Epidermal melanocyte (primary cell): ENCODE measurements at regions not wholly inside any gene's neighbourhood (a gene's known extent, or its start where the extent isn't known, plus 50 kb on each side); places are given as distances from the start of the nearest gene placed in this dataset.

ENCODE experiments used
- DNase-seq: peaks from one replicate; pipeline ENCODE4 v3.0.0; 2011; ENCODE audit warnings: low spot score; ENCODE audit not compliant: insufficient read length

- no peak for DNase-seq
These were observed 54.0 kb upstream of the SLIT3 start for GRCh38 chr5:169354921-169355320.

GRCh38 chr5:169354263-169354662, 53.3 kb upstream of the SLIT3 start:
- no peak for DNase-seq

- no peak for DNase-seq
These were observed 52.0 kb upstream of the SLIT3 start for GRCh38 chr5:169352901-169353300.

- no peak for DNase-seq
These were observed 50.8 kb upstream of the SLIT3 start for GRCh38 chr5:169351721-169352120.

GRCh38 chr5:169350759-169351240, 49.9 kb upstream of the SLIT3 start:
- peak; percentile 76 for DNase-seq
